ENCODE measurements at regions not wholly inside any gene's neighbourhood (a gene's known extent, or its start where the extent isn't known, plus 50 kb on each side); places are given as distances from the start of the nearest gene placed in this dataset.

- no peak for DNase-seq
Measured at GRCh38 chr2:196362973-196363549, 191.7 kb upstream of the STK17B start.

DNA sequence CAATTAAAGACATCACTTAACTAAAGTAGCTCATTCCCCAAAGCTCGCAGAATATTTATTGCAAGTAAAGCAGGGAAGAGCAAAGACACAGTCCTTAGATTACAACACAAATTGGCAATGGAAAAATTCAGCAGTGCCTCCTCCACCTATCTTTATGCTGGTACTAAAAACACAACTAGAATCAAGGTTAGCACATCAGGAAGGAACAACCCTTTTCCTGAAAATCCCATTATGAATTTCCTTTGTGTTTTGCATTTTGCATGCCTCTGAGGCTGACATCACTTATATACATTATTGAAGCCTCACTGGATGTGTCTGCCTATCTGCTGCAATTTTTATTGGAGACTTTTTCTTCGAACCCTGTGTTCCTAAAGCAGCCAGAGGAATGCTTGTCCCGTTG is 193.8 kb upstream of the STK17B start:
- DNase-seq: no peak

DNA sequence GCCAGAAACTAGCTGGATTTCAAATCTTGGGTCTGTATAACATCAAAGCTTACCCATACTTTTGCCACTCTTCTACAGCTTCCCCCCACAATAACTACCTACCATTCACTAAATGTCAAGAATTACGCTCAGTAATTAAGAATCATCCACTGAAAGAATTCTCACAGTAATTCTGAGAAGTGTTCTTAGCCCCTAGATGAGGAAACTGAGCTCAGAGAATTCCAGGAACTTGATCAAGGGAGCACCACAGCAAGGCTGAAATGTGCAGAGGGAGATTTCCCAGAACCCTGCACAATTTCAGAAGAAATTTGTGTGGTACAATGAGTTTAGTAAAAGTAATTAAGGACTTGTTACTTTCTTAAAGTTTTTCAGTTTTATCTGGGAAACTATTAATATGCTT is 194.5 kb upstream of the STK17B start:
- no peak for DNase-seq

DNA sequence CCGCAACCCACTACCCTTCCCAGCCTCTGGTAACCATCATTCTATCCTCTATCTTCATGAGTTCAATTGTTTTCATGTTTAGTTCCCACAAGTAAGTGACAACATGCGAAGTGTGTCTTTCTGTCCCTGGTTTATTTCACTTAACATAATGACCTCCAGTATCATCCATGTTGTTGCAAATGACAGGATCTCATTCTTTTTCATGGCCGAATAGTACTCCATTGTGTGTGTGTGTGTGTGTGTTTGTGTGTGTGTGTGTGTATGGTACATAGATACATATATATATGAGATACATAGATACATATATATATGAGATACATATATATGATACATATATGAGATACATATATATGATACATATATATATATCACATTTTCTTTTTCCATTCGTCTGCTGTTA is 196.3 kb upstream of the STK17B start:
- no peak for DNase-seq

DNA sequence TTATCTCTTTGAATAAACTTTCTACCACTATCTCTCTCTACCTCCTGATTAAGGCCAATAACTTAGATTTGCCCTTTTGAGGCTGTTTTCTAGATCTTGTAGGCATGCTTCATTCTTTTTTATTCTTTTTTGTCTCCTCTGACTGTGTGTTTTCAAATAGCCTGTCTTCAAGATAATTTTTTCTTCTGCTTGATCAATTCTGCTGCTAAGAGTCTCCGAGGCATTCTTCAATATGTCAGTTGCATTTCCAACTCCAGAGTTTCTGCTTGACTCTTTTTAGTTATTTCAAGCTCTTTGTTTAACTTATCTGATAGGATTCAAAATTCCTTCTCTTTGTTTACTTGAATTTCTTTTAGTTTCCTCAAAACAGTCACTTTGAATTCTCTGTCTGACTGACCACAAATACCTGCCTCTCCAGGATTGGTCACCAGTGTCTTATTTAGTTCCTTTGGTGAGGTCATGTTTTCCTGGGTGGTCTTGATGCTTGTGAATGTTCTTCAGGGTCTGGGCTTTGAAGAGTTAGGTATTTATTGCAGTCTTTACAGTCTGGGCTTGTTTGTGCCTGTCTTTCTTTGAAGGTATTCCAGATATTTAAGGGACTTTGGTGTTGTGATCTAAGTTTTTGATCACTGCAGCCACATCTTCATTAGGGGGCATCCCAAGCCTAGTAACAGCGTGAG is 197.3 kb upstream of the STK17B start:
- DNase-seq: no peak

DNA sequence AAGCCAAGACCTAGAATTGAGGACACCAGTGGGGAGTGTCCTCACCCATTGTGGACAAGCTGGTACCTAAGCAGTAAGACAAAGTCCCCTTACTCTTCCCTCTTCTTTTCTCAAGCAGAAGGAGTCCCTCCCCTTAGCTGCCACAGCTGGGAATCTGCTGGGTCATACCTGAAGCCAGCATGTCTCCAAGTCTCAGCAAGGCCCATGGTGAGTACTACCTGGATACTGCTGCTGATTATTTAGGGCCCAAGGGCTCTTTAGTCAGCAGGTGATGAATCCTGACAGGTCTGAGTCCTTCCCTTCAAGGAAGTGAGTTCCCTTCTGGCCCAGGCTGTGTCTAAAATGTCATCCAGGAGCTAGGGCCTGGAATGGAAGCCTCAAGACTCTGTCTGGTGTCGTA is 198.6 kb upstream of the STK17B start:
- DNase-seq: no peak

GRCh38 chr2:196370381-196370780 is 199.0 kb upstream of the STK17B start:
- DNase-seq: no peak

GRCh38 chr2:196372276-196372809 is 201.0 kb upstream of the STK17B start:
- DNase-seq: no peak

DNA sequence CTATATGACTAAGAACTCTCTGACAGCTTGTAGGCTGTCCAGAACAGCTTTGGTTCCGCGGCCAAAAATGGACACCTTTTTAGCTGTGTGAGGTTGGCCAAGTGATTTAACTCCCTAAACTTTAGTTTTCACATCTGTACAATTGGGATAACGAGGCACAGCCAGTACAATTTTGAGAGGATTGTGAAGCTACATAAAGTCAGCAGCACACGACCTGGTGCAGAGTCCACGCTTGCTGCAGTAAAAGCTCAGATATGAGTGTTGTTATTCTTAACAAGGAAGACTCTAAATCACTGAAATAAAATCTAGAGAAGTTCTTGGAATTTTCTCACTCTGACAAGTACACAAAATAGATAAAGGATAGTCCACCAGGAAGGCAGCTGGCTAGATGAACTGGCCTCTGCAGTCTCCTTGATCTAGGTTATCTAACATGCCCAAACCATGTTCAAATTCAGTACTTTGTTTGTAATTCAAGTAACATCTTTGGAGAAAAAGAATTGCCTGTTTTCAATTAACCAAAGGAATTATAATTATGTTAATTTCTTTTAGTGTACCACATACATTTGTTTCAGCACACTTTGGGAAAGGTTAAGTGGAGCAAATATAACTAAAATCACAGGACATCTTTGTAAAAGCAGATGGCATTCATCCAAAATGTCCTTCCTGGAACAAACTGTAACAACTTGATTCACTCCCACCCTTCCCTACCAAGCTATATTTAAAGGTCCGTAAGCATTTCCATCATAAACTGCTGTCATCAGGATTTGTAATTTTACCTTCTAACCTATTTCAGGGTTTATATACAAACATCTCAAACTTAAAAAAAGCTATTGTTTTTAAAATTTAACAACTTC is 201.7 kb upstream of the STK17B start:
- no peak for DNase-seq

GRCh38 chr2:196376984-196377877 is 205.9 kb upstream of the STK17B start:
- no peak for DNase-seq

DNA sequence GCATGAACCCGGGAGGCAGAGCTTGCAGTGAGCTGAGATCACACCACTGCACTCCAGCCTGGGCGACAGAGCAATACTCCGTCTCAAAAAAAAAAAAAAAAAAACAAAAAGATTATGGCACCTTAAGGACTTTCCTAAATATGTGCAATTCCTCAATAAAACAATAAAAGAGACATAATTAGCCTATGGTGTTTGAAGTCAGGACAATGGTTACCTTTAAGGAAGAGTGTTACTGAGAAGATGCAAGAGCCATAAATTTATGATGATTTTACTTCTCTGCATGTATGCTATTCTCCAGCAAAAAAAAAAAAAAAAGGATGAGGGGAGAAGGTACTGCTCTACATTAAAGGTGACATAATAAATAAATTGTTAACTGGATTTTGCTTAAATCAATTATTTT is 208.2 kb upstream of the STK17B start:
- no peak for DNase-seq

DNA sequence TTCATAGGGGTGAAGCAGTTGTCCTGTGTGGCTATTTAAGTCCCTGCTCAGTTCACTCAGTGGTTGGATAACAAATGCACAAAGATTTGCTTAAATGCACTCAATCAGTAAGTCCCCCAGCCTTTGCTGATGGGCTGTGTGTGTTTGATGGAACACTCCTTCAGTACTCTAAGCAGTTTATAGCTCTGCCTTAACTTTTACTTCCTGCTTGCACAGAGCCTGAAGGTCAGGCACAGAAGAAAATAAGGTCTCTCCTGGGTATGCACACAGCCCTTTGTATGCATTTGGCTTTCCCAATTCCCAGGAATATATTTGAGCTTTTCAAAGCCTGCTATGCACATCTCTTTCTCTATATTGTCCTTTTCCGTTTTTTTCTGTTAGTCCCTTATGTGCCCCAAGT is 208.7 kb upstream of the STK17B start:
- no peak for DNase-seq

DNA sequence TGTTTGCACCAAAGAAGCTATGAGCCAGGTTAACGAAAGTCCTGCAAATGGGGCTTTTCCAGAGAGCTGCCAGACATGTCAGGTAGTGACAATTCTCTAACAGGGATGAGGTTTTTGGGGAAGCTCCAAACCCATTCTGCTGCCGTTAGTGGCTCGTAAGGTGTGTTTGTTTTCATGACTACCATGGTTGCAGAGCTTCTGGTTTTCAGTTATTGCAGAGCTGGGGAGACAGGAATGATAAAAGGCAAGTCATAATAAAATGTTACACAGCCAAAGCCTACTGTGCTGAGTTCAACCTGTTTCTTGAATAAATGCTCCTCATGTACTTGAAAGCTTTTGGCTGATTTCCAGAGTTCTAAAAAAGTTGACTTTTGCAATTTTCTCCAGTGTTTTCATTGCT is 209.2 kb upstream of the STK17B start:
- no peak for DNase-seq

DNA sequence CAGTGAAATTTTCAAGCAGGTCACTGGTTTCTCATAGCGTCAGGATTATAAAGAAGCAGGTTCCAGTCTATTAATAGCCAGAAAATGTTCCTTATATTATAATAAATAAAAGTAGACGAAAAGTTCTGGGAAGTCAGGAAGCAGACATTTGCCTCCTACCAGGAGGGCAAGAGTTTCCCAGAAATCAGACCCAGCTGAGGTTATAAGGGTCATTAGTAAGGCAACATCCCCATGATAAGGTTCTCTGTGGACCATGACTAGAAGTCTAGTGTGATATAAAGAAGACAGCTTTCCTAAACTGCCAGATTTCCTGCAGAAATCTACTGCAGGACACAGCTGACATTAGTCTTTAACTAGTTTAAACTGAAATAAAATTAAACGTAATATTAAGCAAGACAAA is 210.1 kb upstream of the STK17B start:
- DNase-seq: no peak

GRCh38 chr2:196383799-196384198 is 212.4 kb upstream of the STK17B start:
- no peak for DNase-seq

GRCh38 chr2:196384729-196385128 is 213.4 kb upstream of the STK17B start:
- no peak for DNase-seq

GRCh38 chr2:196389670-196390069 is 218.3 kb upstream of the STK17B start:
- no peak for DNase-seq

- no peak for DNase-seq
Measured at GRCh38 chr2:196390243-196391148, 219.1 kb upstream of the STK17B start.

GRCh38 chr2:196391149-196391479 is 219.7 kb upstream of the STK17B start:
- DNase-seq: no peak

DNA sequence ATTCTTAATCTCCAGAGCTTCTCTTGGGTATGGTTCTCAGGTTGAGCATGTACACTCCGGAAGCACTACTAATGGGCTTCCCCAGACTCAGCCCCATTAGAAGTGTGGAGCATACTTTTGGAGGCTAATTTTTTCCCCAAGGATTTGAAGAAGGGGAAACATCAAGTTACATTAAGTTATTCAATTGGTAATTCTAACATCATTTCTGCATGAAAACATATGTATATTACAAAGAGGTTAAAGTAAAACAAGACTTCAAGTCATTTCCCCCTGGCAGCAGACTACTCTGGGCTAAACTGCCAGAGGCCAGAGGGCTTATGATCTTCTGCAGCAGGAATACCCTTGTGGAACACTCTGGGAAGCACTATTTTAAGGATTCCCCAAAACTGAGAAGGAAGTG is 227.7 kb upstream of the STK17B start:
- no peak for DNase-seq

DNA sequence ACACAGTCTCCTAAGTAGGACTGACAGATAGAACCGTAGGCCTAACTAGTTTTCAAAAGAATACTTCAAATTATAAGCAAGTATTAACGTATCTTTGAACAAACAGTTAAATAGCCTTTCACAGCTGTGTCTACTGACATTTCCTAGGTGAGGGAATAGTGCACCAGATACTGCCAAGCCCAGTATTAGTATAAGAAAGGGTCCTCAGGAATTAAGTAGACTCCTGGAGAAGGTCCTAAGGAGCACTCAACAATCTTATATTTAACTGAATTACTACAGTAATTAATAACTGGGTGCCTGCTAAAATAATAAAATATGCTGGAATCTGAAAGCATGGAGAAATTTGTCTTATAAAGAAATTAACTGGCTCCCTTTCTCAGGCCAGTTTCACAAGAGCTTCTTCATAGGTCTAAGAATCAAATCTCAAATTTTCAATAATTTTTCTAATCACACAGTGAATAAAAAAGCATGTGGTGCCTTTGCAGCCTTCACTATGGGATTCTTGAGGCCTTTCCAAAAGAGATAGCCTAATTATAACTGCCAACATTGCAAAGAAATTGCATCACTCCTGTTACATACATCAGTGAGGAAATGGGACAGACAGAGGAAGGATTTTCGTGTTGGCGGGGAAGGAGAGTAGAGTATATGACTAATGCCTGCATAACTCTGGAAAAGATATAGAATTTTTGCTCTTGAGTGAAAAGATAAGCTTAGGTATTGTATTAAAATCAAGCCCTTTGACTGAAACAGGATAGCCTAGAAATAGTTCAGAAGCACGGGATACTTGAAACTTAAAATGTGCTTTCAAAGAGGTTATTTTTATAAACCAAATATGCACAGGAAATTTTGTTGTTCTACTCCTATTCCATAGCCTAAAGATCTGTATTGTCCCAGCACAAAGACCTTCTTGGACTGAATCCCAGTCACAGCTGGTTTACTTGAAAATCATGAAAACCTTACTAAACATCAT is 228.6 kb upstream of the STK17B start:
- no peak for DNase-seq

Measured in activated T-cell treated with anti-CD3 and anti-CD28 coated beads, Interleukin-2, amount 50 U/mL, for 1 hour (primary cell).